ENCODE measurements at regions not wholly inside any gene's neighbourhood (a gene's known extent, or its start where the extent isn't known, plus 50 kb on each side); places are given as distances from the start of the nearest gene placed in this dataset.
A peak's percentile ranks its signal among the peaks of the same experiment; 100 is the strongest.
"Not testable (repeated sequence)": the region's sequence is repeated elsewhere in the genome, so short reads cannot be mapped to it uniquely, and the experiment has no call there.

GRCh38 chr21:9041175-9041948 lies 1480.0 kb upstream of the TPTE start:
- DNase-seq, result peak; percentile 23
- H3K27ac Mint-ChIP-seq; H3K4me1 Mint-ChIP-seq (ENCODE audit: low read depth); H3K27me3 Mint-ChIP-seq; H3K36me3 Mint-ChIP-seq (ENCODE audit: low read depth); H3K4me3 Mint-ChIP-seq: not testable (repeated sequence)
- H3K9me3 Mint-ChIP-seq, result peaks cover 10% of the 10 kb centered on the region

GRCh38 chr21:9043089-9043488 lies 1478.3 kb upstream of the TPTE start:
- peak; percentile 30 for DNase-seq
- not testable (repeated sequence) for H3K27me3 Mint-ChIP-seq; H3K4me3 Mint-ChIP-seq; H3K36me3 Mint-ChIP-seq (ENCODE audit: low read depth); H3K27ac Mint-ChIP-seq; H3K4me1 Mint-ChIP-seq (ENCODE audit: low read depth)
- peaks cover 10% of the 10 kb centered on the region for H3K9me3 Mint-ChIP-seq

- H3K27ac Mint-ChIP-seq; H3K36me3 Mint-ChIP-seq (ENCODE audit: low read depth); H3K4me3 Mint-ChIP-seq; H3K9me3 Mint-ChIP-seq; DNase-seq; H3K4me1 Mint-ChIP-seq (ENCODE audit: low read depth); H3K27me3 Mint-ChIP-seq: not testable (repeated sequence)
Measured at GRCh38 chr21:9046870-9047269, 1474.5 kb upstream of the TPTE start.

DNA sequence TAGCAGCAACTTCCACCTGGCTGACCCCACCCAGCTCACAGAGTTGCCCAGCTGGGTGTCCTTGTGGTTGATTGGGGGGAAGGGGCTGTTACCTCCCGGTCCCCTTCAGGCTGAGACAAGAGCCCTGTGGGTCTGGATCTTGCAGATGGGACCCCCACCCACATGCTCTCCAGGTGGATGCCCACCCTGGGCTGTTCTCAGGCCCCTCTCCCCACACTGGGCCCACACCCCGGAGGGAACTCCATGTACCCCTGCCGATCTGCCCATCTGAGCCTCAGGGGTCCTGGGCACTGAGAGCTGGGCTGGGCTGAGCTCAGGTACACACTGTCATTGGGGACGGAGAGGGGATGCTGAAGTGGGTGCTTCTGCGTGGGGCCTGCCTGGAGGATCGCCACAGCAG lies 1453.9 kb upstream of the TPTE start:
- H3K9me3 Mint-ChIP-seq; H3K27me3 Mint-ChIP-seq; H3K4me1 Mint-ChIP-seq (ENCODE audit: low read depth); H3K36me3 Mint-ChIP-seq (ENCODE audit: low read depth); H3K4me3 Mint-ChIP-seq; DNase-seq; H3K27ac Mint-ChIP-seq: not testable (repeated sequence)

- not testable (repeated sequence) for H3K27me3 Mint-ChIP-seq; H3K4me3 Mint-ChIP-seq; H3K4me1 Mint-ChIP-seq (ENCODE audit: low read depth); H3K27ac Mint-ChIP-seq; H3K9me3 Mint-ChIP-seq; H3K36me3 Mint-ChIP-seq (ENCODE audit: low read depth)
- DNase-seq, result peak; percentile 29
Measured at GRCh38 chr21:9068622-9069021, 1452.8 kb upstream of the TPTE start.

DNA sequence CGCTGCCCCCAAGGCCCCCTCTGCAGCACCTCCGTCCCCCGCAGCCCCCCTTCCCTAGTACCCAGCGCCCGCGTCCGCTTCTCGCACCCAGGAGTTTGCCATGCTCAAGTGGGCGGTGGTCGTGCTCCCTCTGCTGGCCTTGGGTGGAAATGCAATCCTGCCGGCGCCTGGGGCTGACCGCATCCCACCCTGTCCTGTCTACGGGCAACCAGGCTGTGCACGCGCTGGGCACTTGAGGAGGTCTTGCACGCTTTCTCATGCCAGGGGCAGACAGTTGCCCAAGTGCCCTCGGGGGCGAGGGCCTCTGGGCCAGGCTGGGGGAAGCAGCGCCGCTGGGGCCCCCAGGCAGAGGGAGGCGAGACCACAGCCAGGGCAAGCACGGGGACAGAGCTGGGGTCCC lies 1450.7 kb upstream of the TPTE start:
- not testable (repeated sequence) for H3K4me3 Mint-ChIP-seq; H3K27me3 Mint-ChIP-seq; H3K27ac Mint-ChIP-seq; H3K9me3 Mint-ChIP-seq; H3K36me3 Mint-ChIP-seq (ENCODE audit: low read depth); H3K4me1 Mint-ChIP-seq (ENCODE audit: low read depth)
- peak; percentile 30 for DNase-seq

GRCh38 chr21:9073010-9073409 lies 1448.4 kb upstream of the TPTE start:
- H3K36me3 Mint-ChIP-seq (ENCODE audit: low read depth); DNase-seq; H3K9me3 Mint-ChIP-seq; H3K27ac Mint-ChIP-seq; H3K27me3 Mint-ChIP-seq; H3K4me1 Mint-ChIP-seq (ENCODE audit: low read depth); H3K4me3 Mint-ChIP-seq: not testable (repeated sequence)

GRCh38 chr21:9074772-9075171 lies 1446.6 kb upstream of the TPTE start:
- not testable (repeated sequence) for H3K9me3 Mint-ChIP-seq; H3K4me3 Mint-ChIP-seq; H3K4me1 Mint-ChIP-seq (ENCODE audit: low read depth); H3K27ac Mint-ChIP-seq; H3K36me3 Mint-ChIP-seq (ENCODE audit: low read depth); DNase-seq; H3K27me3 Mint-ChIP-seq

DNA sequence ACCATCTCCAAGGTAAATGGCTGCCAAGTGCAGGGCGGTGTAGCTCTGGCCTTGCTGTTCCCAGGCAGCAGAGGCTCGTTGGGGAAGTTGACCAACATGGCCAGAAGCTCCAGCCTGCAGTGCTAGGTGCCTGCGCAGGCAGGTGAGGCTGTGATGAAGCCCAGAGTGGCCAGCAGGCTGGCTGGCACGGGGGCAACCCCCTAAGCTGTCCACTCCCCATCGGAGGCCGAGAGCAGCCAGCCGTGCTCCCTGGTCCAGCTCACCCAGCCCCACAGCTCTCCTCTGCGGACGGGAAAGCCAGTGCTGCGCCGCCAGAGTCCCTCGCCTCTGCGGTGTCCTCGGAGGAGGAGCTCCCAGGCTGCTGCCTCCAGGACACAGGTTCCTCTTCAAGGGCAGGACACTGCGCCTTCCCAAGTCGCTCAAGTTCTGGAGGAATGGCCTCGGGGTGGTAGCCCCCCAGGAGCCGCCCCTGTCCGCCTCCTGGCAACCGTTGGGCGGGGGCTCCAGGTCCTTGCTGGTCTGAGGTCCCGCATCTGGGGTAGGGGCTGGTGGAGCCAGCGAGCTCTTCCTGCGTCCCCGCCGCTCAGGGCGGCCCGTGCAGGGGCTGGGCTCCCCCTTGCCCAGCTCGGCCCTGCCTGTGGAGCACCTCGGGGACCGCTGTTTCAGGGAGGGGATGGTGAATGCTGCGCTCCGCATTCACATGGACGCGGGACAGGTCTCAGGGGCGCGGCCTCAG lies 1438.1 kb upstream of the TPTE start:
- not testable (repeated sequence) for H3K36me3 Mint-ChIP-seq (ENCODE audit: low read depth); DNase-seq; H3K27ac Mint-ChIP-seq; H3K27me3 Mint-ChIP-seq; H3K4me1 Mint-ChIP-seq (ENCODE audit: low read depth); H3K9me3 Mint-ChIP-seq; H3K4me3 Mint-ChIP-seq

GRCh38 chr21:9086299-9086698 lies 1435.1 kb upstream of the TPTE start:
- H3K9me3 Mint-ChIP-seq; H3K27me3 Mint-ChIP-seq; H3K4me3 Mint-ChIP-seq; H3K27ac Mint-ChIP-seq; H3K36me3 Mint-ChIP-seq (ENCODE audit: low read depth); H3K4me1 Mint-ChIP-seq (ENCODE audit: low read depth); DNase-seq: not testable (repeated sequence)

DNA sequence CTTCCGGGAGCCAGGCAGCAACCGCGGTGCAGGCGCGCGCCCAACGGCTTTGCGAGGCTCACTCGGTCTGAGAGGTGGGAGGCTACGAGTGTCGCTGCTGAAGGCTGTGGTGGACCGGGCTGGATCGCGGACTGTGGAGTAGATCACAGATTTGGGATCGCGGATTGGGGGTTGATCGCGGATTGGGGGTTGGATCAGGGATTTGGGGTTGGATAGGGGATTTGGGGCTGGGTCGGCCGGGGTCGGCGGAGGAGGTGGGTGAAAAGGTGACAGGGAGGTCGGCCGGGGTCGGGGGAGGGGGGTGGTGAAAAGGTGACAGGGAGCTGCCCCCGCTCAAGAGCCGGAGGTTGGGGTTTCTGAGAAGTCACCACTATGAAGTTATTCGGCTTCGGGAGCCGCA lies 1433.6 kb upstream of the TPTE start:
- not testable (repeated sequence) for H3K27me3 Mint-ChIP-seq; DNase-seq; H3K36me3 Mint-ChIP-seq (ENCODE audit: low read depth); H3K9me3 Mint-ChIP-seq; H3K4me1 Mint-ChIP-seq (ENCODE audit: low read depth); H3K4me3 Mint-ChIP-seq; H3K27ac Mint-ChIP-seq

DNA sequence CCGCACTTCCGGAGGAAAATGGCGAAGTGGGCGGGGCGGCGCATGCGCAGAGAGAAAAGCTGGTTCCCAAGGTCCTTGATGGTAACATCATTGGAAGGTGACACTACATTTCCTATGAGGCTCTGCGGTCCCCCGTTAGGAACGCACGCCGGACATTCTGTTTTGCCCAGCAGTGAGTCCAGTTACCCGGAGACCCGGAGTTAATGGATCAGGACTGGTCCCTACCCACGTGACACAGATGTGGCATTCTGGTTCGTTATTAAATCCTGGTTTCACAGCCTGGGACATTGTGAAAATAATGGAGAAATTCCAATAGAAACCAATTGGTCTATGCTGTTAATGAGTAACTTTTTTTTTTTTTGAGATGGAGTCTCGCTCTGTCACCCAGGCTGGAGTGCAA lies 1391.6 kb upstream of the TPTE start:
- not testable (repeated sequence) for H3K4me3 Mint-ChIP-seq; H3K27me3 Mint-ChIP-seq; H3K27ac Mint-ChIP-seq; H3K9me3 Mint-ChIP-seq; DNase-seq; H3K36me3 Mint-ChIP-seq (ENCODE audit: low read depth); H3K4me1 Mint-ChIP-seq (ENCODE audit: low read depth)

DNA sequence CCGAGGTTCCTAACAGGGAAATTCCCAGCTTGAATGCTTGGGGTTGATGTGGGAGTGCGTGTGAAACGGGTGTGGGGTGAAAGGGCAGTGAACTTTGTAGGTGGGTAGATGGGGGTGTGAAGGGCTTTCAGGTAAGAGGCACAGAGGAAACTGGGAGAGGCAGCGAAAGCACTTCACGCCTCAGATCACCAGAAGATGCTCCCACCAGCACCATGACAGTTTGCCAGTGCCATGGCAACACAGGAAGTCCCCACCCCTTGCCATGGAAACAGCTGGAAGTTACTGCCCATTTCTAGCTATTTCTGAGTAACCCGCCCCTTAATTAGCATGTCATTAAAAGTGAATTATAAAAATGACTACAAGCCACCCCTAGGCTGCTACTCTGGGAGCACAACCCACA lies 1390.6 kb upstream of the TPTE start:
- H3K27ac Mint-ChIP-seq; H3K36me3 Mint-ChIP-seq (ENCODE audit: low read depth); H3K4me1 Mint-ChIP-seq (ENCODE audit: low read depth); H3K4me3 Mint-ChIP-seq; H3K9me3 Mint-ChIP-seq; H3K27me3 Mint-ChIP-seq: not testable (repeated sequence)
- peak; percentile 17 for DNase-seq
